ENCODE measurements at regions not wholly inside any gene's neighbourhood (a gene's known extent, or its start where the extent isn't known, plus 50 kb on each side); places are given as distances from the start of the nearest gene placed in this dataset.

- Histone ChIP-seq H3K27ac (ENCODE audit: low read depth in 1 of 2, low read length in 1 of 2) (no peak overlapping the region), H3K36me3 (ENCODE audit: control insufficient read depth in 2 of 2, insufficient read depth in 2 of 2, low read length in 1 of 2) (no peaks in the 10 kb centered on the region), H3K4me1 (ENCODE audit: control insufficient read depth in 2 of 2, insufficient read depth in 2 of 2, low read length in 2 of 2) (no peaks in the 10 kb centered on the region), H3K9me3 (ENCODE audit: control insufficient read depth in 2 of 2, insufficient read depth in 1 of 2, low read length in 1 of 2) (no peaks in the 10 kb centered on the region), H3K27me3 (ENCODE audit: control insufficient read depth in 2 of 2, insufficient read depth in 1 of 2, low read length in 1 of 2) (no peaks in the 10 kb centered on the region), H3K4me3 (ENCODE audit: low read length in 2 of 2) (no peak overlapping the region)
- no peak for DNase-seq (ENCODE audit: low read depth in 6 of 9, low spot score in 9 of 9)
- 92% methylated on average over 1 of the region's 1 CpG for WGBS
Measured at GRCh38 chr4:163757219-163757618, 262.7 kb downstream of the TMA16 start.

- Histone ChIP-seq H3K36me3 (ENCODE audit: control insufficient read depth in 2 of 2, insufficient read depth in 2 of 2, low read length in 1 of 2) (no peaks in the 10 kb centered on the region), H3K9me3 (ENCODE audit: control insufficient read depth in 2 of 2, insufficient read depth in 1 of 2, low read length in 1 of 2) (no peaks in the 10 kb centered on the region), H3K4me1 (ENCODE audit: control insufficient read depth in 2 of 2, insufficient read depth in 2 of 2, low read length in 2 of 2) (no peaks in the 10 kb centered on the region), H3K27me3 (ENCODE audit: control insufficient read depth in 2 of 2, insufficient read depth in 1 of 2, low read length in 1 of 2) (no peaks in the 10 kb centered on the region), H3K4me3 (ENCODE audit: low read length in 2 of 2) (no peak overlapping the region), H3K27ac (ENCODE audit: low read depth in 1 of 2, low read length in 1 of 2) (no peak overlapping the region)
- no peak for DNase-seq (ENCODE audit: low read depth in 6 of 9, low spot score in 9 of 9)
- WGBS: 93% methylated on average over 1 of the region's 1 CpG
Measured at GRCh38 chr4:163758032-163758431, 263.5 kb downstream of the TMA16 start.

- 94% methylated on average over 1 of the region's 1 CpG for WGBS
- no peaks in the 10 kb centered on the region for H3K4me1 ChIP-seq (ENCODE audit: control insufficient read depth in 2 of 2, insufficient read depth in 2 of 2, low read length in 2 of 2)
- H3K27me3 ChIP-seq (ENCODE audit: control insufficient read depth in 2 of 2, insufficient read depth in 1 of 2, low read length in 1 of 2): no peaks in the 10 kb centered on the region
- H3K36me3 ChIP-seq (ENCODE audit: control insufficient read depth in 2 of 2, insufficient read depth in 2 of 2, low read length in 1 of 2): no peaks in the 10 kb centered on the region
- no peak overlapping the region for H3K4me3 ChIP-seq (ENCODE audit: low read length in 2 of 2)
- no peak for DNase-seq (ENCODE audit: low read depth in 6 of 9, low spot score in 9 of 9)
- H3K9me3 ChIP-seq (ENCODE audit: control insufficient read depth in 2 of 2, insufficient read depth in 1 of 2, low read length in 1 of 2): no peaks in the 10 kb centered on the region
- no peak overlapping the region for H3K27ac ChIP-seq (ENCODE audit: low read depth in 1 of 2, low read length in 1 of 2)
Measured at GRCh38 chr4:163762741-163763140, 268.3 kb downstream of the TMA16 start.

- DNase-seq (ENCODE audit: low read depth in 6 of 9, low spot score in 9 of 9): no peak
- no peaks in the 10 kb centered on the region for H3K9me3 ChIP-seq (ENCODE audit: control insufficient read depth in 2 of 2, insufficient read depth in 1 of 2, low read length in 1 of 2)
- no peak overlapping the region for H3K27ac ChIP-seq (ENCODE audit: low read depth in 1 of 2, low read length in 1 of 2)
- no peaks in the 10 kb centered on the region for H3K4me1 ChIP-seq (ENCODE audit: control insufficient read depth in 2 of 2, insufficient read depth in 2 of 2, low read length in 2 of 2)
- H3K27me3 ChIP-seq (ENCODE audit: control insufficient read depth in 2 of 2, insufficient read depth in 1 of 2, low read length in 1 of 2): no peaks in the 10 kb centered on the region
- WGBS: 93% methylated on average over 2 of the region's 2 CpGs
- no peak overlapping the region for H3K4me3 ChIP-seq (ENCODE audit: low read length in 2 of 2)
- no peaks in the 10 kb centered on the region for H3K36me3 ChIP-seq (ENCODE audit: control insufficient read depth in 2 of 2, insufficient read depth in 2 of 2, low read length in 1 of 2)
Measured at GRCh38 chr4:163764569-163764968, 270.1 kb downstream of the TMA16 start.

- no peaks in the 10 kb centered on the region for H3K9me3 ChIP-seq (ENCODE audit: control insufficient read depth in 2 of 2, insufficient read depth in 1 of 2, low read length in 1 of 2)
- DNase-seq (ENCODE audit: low read depth in 6 of 9, low spot score in 9 of 9): no peak
- H3K36me3 ChIP-seq (ENCODE audit: control insufficient read depth in 2 of 2, insufficient read depth in 2 of 2, low read length in 1 of 2): no peaks in the 10 kb centered on the region
- WGBS: 79% methylated on average over 3 of the region's 3 CpGs
- H3K27me3 ChIP-seq (ENCODE audit: control insufficient read depth in 2 of 2, insufficient read depth in 1 of 2, low read length in 1 of 2): no peaks in the 10 kb centered on the region
- no peaks in the 10 kb centered on the region for H3K4me1 ChIP-seq (ENCODE audit: control insufficient read depth in 2 of 2, insufficient read depth in 2 of 2, low read length in 2 of 2)
- H3K4me3 ChIP-seq (ENCODE audit: low read length in 2 of 2): no peak overlapping the region
- H3K27ac ChIP-seq (ENCODE audit: low read depth in 1 of 2, low read length in 1 of 2): no peak overlapping the region
Measured at GRCh38 chr4:163768014-163768413, 273.5 kb downstream of the TMA16 start.

GRCh38 chr4:163772238-163772637, 277.7 kb downstream of the TMA16 start:
- no peaks in the 10 kb centered on the region for H3K36me3 ChIP-seq (ENCODE audit: control insufficient read depth in 2 of 2, insufficient read depth in 2 of 2, low read length in 1 of 2)
- H3K27ac ChIP-seq (ENCODE audit: low read depth in 1 of 2, low read length in 1 of 2): no peak overlapping the region
- no peak overlapping the region for H3K4me3 ChIP-seq (ENCODE audit: low read length in 2 of 2)
- WGBS: 95% methylated on average over 1 of the region's 1 CpG
- no peak for DNase-seq (ENCODE audit: low read depth in 6 of 9, low spot score in 9 of 9)
- no peaks in the 10 kb centered on the region for H3K4me1 ChIP-seq (ENCODE audit: control insufficient read depth in 2 of 2, insufficient read depth in 2 of 2, low read length in 2 of 2)
- no peaks in the 10 kb centered on the region for H3K27me3 ChIP-seq (ENCODE audit: control insufficient read depth in 2 of 2, insufficient read depth in 1 of 2, low read length in 1 of 2)
- H3K9me3 ChIP-seq (ENCODE audit: control insufficient read depth in 2 of 2, insufficient read depth in 1 of 2, low read length in 1 of 2): no peaks in the 10 kb centered on the region

GRCh38 chr4:163773940-163774339, 279.4 kb downstream of the TMA16 start:
- DNase-seq (ENCODE audit: low read depth in 6 of 9, low spot score in 9 of 9): no peak
- Histone ChIP-seq H3K4me1 (ENCODE audit: control insufficient read depth in 2 of 2, insufficient read depth in 2 of 2, low read length in 2 of 2) (no peaks in the 10 kb centered on the region), H3K9me3 (ENCODE audit: control insufficient read depth in 2 of 2, insufficient read depth in 1 of 2, low read length in 1 of 2) (no peaks in the 10 kb centered on the region), H3K4me3 (ENCODE audit: low read length in 2 of 2) (no peak overlapping the region), H3K27ac (ENCODE audit: low read depth in 1 of 2, low read length in 1 of 2) (no peak overlapping the region), H3K36me3 (ENCODE audit: control insufficient read depth in 2 of 2, insufficient read depth in 2 of 2, low read length in 1 of 2) (no peaks in the 10 kb centered on the region), H3K27me3 (ENCODE audit: control insufficient read depth in 2 of 2, insufficient read depth in 1 of 2, low read length in 1 of 2) (no peaks in the 10 kb centered on the region)

GRCh38 chr4:163776957-163777356, 282.5 kb downstream of the TMA16 start:
- Histone ChIP-seq H3K4me1 (ENCODE audit: control insufficient read depth in 2 of 2, insufficient read depth in 2 of 2, low read length in 2 of 2) (no peaks in the 10 kb centered on the region), H3K27me3 (ENCODE audit: control insufficient read depth in 2 of 2, insufficient read depth in 1 of 2, low read length in 1 of 2) (no peaks in the 10 kb centered on the region), H3K36me3 (ENCODE audit: control insufficient read depth in 2 of 2, insufficient read depth in 2 of 2, low read length in 1 of 2) (no peaks in the 10 kb centered on the region), H3K4me3 (ENCODE audit: low read length in 2 of 2) (no peak overlapping the region), H3K27ac (ENCODE audit: low read depth in 1 of 2, low read length in 1 of 2) (no peak overlapping the region), H3K9me3 (ENCODE audit: control insufficient read depth in 2 of 2, insufficient read depth in 1 of 2, low read length in 1 of 2) (no peaks in the 10 kb centered on the region)
- DNase-seq (ENCODE audit: low read depth in 6 of 9, low spot score in 9 of 9): no peak
- WGBS: 91% methylated on average over 1 of the region's 1 CpG

- no peak overlapping the region for H3K27ac ChIP-seq (ENCODE audit: low read depth in 1 of 2, low read length in 1 of 2)
- H3K36me3 ChIP-seq (ENCODE audit: control insufficient read depth in 2 of 2, insufficient read depth in 2 of 2, low read length in 1 of 2): no peaks in the 10 kb centered on the region
- 93% methylated on average over 2 of the region's 2 CpGs for WGBS
- no peaks in the 10 kb centered on the region for H3K4me1 ChIP-seq (ENCODE audit: control insufficient read depth in 2 of 2, insufficient read depth in 2 of 2, low read length in 2 of 2)
- H3K27me3 ChIP-seq (ENCODE audit: control insufficient read depth in 2 of 2, insufficient read depth in 1 of 2, low read length in 1 of 2): no peaks in the 10 kb centered on the region
- H3K9me3 ChIP-seq (ENCODE audit: control insufficient read depth in 2 of 2, insufficient read depth in 1 of 2, low read length in 1 of 2): no peaks in the 10 kb centered on the region
- DNase-seq (ENCODE audit: low read depth in 6 of 9, low spot score in 9 of 9): no peak
- H3K4me3 ChIP-seq (ENCODE audit: low read length in 2 of 2): no peak overlapping the region
Measured at GRCh38 chr4:163781726-163782125, 287.2 kb downstream of the TMA16 start.

- Histone ChIP-seq H3K27me3 (ENCODE audit: control insufficient read depth in 2 of 2, insufficient read depth in 1 of 2, low read length in 1 of 2) (no peaks in the 10 kb centered on the region), H3K36me3 (ENCODE audit: control insufficient read depth in 2 of 2, insufficient read depth in 2 of 2, low read length in 1 of 2) (no peaks in the 10 kb centered on the region), H3K9me3 (ENCODE audit: control insufficient read depth in 2 of 2, insufficient read depth in 1 of 2, low read length in 1 of 2) (no peaks in the 10 kb centered on the region), H3K4me1 (ENCODE audit: control insufficient read depth in 2 of 2, insufficient read depth in 2 of 2, low read length in 2 of 2) (no peaks in the 10 kb centered on the region), H3K4me3 (ENCODE audit: low read length in 2 of 2) (no peak overlapping the region), H3K27ac (ENCODE audit: low read depth in 1 of 2, low read length in 1 of 2) (no peak overlapping the region)
- no peak for DNase-seq (ENCODE audit: low read depth in 6 of 9, low spot score in 9 of 9)
- WGBS: 91% methylated on average over 3 of the region's 3 CpGs
Measured at GRCh38 chr4:163790231-163790630, 295.7 kb downstream of the TMA16 start.

Measured in thymus (tissue), 11 donors.